NCI-H187 (cell line): ENCODE measurements at regions not wholly inside any gene's neighbourhood (a gene's known extent, or its start where the extent isn't known, plus 50 kb on each side); places are given as distances from the start of the nearest gene placed in this dataset.

Experiments
- DNase-seq, 2 experiments: peaks; one replicate each; lab custom pipeline; 2025; lab: John Stamatoyannopoulos, UW

GRCh38 chr2:8573942-8574195, 108.0 kb upstream of the ID2 start:
- DNase-seq, result no peak

- no peak for DNase-seq
Observed at GRCh38 chr2:8574196-8575037, 107.4 kb upstream of the ID2 start.

DNA sequence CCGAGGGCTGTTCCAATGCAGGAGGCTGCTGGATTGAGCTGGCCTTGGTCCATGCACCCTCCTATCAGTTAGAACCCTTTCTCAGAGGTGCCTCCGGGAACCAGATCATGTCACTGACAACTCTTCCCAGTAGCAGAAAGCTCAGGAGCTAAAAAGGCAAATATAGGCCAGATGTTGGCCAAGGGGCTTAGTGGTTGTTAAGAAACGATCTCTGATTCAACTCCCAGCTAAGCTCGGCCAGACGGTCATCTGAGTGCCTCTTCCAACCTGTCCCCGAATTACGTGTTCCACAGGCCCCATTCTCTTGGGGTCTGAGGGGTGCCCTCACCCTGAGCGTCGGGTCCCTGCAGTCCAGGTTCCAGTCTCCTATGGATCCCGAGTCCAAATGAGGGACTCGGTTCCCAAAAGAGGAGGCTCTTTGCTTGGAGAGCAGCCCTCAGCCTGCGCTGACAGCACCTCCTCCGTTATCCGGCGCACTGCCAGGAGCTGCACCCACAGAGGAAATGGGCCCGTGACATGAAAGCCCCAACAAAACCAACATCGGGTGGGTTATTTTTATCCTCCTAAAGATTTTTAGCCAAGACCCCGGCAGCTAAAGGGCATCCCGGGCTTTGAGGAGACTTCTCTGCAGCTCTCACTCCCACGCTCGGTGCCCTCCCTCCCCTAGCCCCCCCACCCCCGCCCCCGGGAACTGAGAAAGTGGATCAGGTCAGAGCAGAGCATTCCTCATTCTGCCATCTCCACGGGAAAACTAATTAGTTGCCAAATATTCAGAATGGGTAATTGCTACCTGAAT, 106.6 kb upstream of the ID2 start:
- no peak for DNase-seq

DNA sequence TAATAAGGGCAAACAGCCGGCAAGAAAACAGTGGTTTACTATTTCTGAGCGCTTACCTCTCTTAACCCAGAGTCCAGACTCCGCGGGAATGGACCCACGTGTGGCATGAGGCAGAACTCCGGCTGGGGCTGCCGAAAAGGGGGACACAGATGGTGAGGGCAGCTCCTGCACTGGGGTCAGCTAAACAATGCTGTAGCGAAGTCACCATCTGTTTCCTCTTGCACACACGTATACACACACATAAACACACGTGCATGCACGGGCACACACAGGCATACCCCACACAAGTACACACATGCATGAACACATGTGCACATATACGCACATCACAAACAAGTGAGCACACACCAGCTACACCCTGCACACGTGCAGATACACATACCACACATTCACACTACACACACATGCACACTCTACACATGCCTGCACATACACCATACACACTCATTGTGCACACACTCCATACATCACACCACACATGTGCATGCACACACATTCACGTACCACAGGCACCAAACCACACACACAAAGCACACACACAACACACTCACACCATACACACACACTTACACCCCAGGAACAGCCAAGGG, 105.9 kb upstream of the ID2 start:
- no peak for DNase-seq

DNA sequence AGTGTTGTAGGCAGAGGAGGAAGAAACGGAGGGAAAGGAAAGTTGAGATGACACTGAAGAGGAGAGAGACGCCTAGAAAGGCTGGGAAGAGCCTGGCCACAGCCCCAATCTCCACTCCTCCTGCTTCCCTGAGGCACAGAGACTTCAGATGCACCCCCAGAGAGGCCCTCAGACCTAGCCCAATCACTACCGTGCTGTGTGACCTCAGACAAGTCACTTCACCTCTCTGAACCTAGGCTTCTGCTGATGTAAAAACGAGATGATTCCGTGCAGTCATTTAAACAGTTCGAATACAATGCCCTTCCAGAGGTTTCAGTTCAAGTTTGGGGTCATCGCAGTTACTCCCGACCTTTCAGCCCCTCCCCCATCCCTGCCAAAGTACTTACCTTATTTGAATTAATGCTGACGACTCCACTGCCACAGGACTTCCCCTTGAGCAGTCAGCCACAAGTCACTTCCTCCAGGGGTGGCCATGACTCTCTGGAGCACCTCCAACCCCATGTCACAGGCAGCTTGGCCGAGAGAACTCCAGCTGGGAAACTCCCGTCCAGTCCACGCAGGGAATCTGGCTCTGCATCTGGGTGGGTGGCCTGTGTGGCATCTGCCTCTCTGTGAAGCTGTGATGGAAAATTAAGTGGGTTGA, 105.2 kb upstream of the ID2 start:
- no peak for DNase-seq

DNA sequence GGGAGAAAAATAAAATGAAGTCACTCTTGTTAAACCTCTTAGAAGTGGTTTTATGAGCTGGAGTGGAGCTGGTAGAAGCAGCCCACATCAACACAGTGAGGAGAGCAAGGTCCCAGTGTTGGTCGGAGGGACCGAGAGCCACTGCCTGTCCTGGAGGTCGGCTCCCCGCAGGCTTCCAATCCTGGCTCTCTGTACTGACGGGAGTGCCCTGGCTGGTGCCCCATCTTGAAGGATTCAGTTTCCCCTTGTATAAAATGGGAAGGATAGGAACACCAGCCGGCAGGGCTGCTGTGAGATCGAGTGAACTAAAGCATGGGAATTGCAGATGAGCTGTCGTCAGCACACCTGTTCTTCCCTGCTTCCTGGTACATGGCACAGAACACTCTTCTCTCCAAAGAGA, 104.3 kb upstream of the ID2 start:
- DNase-seq, result no peak

DNA sequence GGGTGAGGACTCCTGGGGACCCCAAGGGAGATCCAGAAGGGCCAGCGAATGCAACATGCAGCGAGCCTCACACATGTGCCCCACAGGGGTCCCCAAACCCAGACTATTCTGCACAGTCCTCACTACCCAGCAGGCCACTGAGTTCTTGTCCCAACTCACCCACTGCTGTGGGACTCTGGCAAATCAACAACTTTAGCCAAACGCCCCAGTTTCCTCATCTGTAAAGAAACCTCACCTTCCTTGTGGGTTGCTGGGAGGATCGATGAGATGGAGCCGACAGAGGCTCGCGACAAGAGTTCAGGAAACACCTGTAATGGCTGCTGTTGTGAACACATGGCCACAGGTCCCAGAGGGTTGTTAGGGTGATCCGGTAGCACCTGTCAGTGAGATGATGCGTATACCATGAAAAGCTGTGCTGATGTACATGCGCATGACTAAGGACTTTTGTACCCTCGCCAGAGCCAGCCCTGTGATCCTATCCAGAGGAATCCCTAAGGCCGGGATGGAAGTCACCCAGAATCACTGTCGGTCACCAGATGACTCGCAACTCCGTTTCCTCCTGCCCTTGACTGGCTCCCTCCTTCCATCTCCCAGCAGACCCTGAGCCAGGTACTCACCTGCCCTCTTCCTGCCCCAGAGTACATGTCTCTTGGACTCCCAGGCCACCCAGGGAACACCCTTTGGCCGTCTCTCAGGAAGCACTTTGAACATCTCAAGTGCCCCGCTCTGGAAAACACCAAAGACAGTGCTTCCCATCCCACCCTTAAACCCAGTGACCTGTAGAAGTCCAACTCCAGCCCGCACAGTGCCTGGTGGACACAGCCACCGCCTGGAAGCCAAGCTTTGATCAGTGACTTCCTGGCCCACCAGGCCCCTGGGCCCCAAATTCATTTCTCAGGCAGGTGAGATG, 103.3 kb upstream of the ID2 start:
- DNase-seq, result no peak

DNA sequence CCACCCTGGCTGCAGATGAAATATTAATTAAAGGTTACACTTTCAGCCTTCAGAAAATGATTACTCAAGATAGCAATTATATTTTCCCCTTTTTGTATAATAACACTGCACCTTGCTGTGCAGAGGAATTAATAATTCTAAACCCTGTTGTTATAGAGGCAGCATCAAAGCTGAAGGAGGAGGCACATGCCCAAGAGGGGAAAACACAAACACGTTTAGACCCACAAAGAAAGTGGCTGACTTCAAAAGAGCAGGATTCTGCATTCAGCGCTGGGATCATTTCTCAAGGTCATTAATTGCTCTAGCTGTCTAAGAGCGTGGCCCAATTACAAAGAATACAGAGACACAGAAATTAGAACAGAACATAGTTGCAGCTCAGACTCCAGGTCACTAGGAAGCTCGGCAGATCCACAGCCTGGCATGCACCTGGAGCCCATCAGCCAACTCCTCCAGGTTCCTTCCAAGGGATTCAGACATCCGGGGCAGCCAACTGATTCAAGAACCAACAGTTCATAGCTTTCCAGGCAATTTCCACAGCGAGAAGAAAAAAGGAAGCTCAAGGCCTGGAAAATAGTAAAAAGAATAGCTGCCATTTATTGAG, 102.3 kb upstream of the ID2 start:
- no peak for DNase-seq

GRCh38 chr2:8580316-8581233, 101.3 kb upstream of the ID2 start:
- DNase-seq, result no peak

- no peak for DNase-seq
Observed at GRCh38 chr2:8581234-8581561, 100.7 kb upstream of the ID2 start.

- DNase-seq, result no peak
Observed at GRCh38 chr2:8581601-8582041, 100.2 kb upstream of the ID2 start.

GRCh38 chr2:8582191-8582590, 99.7 kb upstream of the ID2 start:
- DNase-seq, result no peak

DNA sequence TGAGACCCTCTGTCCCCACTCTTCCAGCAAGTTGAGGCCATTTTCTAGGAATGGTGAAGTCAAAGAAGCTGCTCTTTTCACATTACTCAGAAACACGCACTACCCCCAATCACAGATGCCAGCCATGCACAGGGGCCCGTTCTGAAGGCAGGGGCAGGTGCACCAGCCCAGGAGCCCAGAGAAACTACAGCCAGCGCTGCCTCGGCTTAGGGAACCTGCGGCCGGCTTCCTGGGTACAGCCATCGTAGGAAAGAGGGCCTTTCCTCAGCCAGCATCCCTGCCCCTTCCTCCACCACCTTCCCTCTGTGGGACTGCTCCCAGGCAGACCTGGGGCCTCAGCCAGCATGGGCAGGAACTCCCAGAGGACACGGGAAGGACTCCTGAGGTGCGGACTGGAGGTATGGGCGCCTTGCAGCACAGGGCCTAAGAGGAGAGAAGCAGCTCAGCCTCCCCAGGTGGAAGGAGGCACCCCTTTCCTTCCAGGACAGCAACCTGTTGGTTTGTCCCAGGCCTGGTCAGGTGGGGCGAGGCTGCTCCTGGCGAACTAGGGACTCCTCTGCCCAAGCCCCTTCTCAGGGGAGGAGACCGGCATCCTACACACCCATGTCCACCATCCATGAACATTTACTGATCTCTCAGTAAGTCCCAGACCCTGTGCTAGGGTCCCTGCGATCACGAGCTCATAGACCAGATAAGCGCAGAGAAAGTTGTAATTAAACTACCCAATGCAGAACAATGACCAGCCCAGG, 99.0 kb upstream of the ID2 start:
- DNase-seq, result no peak

GRCh38 chr2:8583400-8584173, 98.3 kb upstream of the ID2 start:
- DNase-seq, result peak; percentile 99

- peak in 1 of 2 experiments; percentile 75 for DNase-seq
Observed at GRCh38 chr2:8584174-8585066, 97.4 kb upstream of the ID2 start.

DNA sequence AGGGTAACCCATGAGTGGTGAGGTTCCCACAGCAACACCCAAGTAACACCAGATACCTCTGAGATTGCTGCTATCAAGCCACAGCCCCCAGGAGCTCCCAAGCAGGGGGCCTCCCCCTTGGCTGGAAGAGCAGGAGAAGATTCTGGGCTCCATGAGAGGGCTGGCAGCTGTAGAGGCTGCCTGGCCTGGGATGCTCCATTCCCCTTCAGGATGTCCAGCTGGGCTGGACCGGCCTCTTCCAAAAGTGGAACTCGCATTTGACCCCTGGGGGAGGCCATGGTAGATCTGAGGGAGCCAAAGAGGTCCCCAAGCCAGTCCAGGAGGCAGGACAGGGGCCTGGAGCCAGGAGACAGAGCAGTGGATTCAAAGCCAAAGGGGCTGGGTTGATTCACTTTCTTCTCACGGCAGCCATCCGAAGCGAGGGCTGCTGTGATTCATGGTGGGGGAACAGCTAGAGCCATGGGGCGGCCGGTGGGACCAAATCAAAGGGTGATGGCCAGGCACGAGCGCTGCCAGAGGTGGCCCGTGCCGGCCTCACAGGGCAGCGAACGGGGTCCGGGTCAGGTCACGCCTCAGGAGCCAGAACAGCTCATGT, 95.3 kb upstream of the ID2 start:
- no peak for DNase-seq

- no peak for DNase-seq
Observed at GRCh38 chr2:8587251-8587791, 94.5 kb upstream of the ID2 start.
